Stimulated activated CD4-positive, alpha-beta T cell treated with anti-CD3 and anti-CD28 coated beads, Interleukin-15, amount 100 ng/mL, for 48 hours (primary cell): ENCODE measurements at regions not wholly inside any gene's neighbourhood (a gene's known extent, or its start where the extent isn't known, plus 50 kb on each side); places are given as distances from the start of the nearest gene placed in this dataset.
"Not testable (repeated sequence)": the region's sequence is repeated elsewhere in the genome, so short reads cannot be mapped to it uniquely, and the experiment has no call there.

Experiments
- DNase-seq, 2 donors: peaks; one replicate each; pipeline ENCODE4 v3.0.0-alpha.2; 2020; ENCODE audit warnings: low read depth in 2 of 2

DNA sequence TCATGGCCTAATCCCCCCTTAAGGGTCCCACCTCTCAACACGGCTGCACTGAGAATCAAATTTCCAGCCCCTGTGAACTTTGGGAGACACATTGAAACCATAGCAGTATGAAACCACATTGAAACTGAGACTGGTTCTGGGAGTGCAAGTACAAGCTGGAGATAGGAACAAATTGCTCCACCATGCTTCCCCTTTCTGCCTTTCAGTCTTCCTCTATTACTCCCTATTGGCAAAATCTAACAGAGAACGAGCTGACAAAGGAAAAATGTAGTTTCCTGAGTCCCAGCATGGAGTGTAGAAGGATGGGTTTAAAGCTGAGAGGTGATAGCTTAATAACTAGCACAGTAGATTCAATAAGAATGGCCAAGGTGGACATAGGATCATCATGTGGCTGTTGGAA lies 161.7 kb upstream of the RPL34 start:
- DNase-seq: no peak

DNA sequence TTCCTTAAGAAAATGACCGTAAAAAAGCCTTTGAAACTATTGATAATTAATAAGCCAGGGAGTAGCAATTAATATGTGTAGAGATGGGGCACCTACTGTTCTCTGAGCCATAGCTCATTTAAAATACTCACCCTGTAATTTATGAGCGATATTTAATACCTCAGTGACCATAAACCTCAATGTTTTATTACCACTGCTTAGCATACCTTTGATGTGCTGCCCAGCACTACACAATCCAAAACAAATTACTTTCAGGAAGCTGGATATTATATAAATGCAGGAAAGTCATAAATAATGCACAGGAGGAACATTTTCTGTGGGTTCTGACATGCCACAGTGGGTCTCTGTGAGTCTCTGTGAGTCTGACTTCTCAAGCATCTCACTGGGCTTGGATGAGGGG lies 166.1 kb upstream of the RPL34 start:
- no peak for DNase-seq

GRCh38 chr4:108453366-108453765 lies 167.0 kb upstream of the RPL34 start:
- DNase-seq: no peak

DNA sequence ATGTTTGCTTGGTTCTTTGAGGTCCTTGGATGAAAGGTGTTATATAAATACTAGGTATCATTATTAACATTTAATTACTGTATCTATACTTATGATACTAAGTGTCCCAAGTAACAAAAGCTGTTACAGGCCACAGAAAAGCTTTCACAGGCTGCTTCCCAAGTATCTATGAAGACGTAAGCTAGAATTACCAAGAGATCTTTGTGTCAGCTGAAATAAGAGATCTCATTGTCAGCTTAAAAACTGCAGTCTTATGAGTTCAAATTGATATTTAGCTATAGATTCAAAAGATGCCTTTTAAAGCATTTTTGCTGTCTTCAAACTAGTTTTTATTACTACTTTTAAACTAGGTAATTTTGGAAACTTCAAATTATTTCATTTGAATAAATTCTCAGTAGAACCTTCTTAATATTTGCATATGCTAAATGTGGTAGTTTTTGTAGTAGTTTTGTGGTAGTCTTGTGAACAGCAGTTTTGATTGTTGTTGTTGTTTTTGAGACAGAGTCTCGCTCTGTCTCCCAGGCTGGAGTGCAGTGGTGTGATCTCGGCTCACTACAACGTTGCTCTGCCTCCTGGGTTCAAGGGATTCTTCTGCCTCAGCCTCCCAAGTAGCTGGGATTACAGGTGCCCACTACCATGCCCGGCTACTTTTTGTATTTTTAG lies 170.0 kb upstream of the RPL34 start:
- DNase-seq: no peak

- no peak for DNase-seq
Observed at GRCh38 chr4:108449129-108449528, 171.2 kb upstream of the RPL34 start.

DNA sequence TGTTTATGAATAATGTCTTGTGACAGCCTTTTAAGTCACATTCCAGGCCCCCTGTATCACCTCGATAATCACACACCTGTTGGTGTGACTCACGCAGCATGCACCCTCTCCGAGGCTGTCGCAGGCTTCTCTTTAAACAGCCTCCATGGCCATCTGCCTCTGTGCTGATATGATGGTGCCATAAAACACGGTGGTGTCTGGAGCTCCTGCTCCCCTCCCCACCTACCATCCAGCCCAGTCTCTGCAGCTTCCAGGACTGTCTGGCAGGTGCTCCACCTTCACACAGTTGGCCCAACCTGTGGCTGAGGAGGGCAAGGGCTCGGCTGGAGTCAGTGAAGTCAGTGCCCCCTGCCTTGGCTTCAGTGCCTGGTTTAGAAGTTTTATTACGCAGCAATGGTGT lies 173.8 kb upstream of the RPL34 start:
- DNase-seq: no peak

DNA sequence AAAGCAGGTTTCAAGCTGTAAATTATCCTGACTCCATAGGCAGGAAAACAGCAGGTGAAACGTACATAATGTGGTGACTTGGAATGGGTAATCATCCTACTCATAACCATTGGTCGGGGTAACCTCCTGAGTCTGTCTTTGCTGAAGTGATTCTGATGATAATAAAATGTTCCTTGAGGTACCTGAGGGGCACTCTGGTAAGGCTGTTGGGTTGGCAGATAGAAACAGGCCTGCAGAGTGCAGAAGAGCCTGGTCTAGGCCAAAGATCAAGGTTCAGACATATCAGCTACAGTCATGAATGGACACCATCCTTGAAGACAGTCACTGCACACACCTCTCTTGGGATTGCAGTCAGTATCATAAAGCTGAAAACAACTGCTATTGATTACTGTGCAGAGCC lies 174.7 kb upstream of the RPL34 start:
- DNase-seq: no peak

- DNase-seq: no peak
Observed at GRCh38 chr4:108443585-108443984, 176.8 kb upstream of the RPL34 start.

DNA sequence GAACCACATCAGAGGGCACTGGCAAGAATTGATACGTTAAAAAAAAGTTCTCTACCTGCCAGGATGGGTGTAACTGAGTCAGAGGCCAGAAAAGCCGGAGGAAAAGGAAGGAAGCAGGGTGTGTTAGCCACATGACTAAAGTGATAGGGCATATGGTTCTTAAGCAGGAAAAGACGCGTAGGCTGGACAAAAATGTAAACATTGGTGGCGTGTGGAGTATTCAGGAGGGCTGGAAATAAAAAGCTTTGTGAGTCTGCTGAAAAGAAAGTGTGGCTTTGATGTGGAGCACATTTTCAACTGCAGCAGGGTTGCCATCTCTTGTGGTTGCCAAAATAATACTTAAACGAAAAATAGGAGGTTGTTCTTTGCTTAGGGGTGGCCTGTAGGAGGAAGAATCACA lies 186.5 kb upstream of the RPL34 start:
- DNase-seq: peak in 1 of 2 donors; percentile 12

DNA sequence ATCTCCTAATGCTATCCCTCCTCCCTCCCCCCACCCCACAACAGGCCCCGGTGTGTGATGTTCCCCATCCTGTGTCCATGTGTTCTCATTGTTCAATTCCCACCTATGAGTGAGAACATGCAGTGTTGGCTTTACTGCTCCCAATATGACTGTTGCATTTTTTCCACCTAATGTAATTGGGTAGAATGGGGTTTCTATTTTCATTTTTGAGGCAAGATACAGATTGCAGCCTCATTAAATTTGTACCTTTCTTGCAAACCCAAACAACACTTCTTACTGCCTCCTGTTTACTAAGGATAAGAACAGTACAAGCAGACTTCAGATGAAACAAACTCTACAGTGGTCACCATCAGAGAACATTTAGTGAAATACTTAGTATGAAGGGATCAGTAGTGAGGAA lies 187.0 kb upstream of the RPL34 start:
- not testable (repeated sequence) for DNase-seq

- no peak for DNase-seq
Observed at GRCh38 chr4:108432418-108432817, 188.0 kb upstream of the RPL34 start.

DNA sequence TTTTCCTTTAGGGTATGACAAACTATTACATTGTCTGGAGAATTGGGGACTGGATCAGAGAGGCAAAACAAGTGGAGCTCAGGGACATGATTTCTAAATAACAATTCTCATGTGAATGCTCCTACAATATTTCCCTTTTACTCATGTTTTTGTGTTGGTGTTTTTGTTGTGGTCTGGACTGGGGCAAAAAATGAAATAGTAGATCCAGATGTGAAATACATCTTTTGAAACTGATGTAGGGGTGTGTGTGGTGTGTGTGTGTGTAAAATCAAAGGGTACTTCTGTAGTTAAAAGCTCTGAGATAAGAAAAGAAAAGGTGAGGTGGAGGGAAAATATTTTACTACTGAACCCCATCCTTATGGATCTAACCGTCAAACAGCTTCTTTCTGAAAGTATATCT lies 188.4 kb upstream of the RPL34 start:
- DNase-seq: no peak

DNA sequence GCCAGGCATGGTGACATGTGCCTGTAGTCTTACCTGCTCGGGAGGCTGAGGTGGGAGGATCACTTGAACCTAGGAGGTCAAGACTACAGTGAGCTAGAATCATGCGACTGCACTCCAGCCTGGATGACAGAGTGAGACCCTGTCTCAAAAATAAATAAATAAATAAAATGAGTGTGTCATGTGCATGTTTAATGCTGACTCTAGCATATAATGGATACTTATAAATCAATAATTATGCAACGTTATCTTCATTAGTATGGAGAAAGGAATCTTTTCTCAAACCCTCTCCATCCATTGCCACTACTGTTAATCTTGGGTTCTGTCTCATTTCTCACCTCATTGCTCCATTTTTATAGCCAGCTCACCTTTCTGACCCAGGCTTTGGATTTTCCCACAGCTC lies 189.5 kb upstream of the RPL34 start:
- DNase-seq: no peak

DNA sequence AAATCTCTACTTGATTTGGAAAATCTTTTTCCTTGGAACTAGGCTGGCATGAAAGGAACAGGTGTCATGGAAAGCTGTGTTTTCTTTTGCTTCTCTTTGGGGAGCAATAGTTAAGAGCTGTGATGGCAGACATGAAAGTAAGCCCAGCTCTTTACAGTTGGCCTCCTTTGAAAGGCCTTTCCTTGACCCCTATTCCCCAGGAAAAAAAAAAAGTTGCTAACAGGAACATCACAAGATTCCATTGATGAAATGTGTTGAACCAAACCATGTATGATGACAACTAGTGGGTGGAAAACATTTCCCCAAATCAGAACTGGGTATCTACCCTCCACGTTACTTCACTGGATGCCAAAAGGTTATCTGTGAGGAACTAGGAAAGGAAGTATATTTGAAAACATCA lies 190.7 kb upstream of the RPL34 start:
- no peak for DNase-seq

- DNase-seq: no peak
Observed at GRCh38 chr4:108428923-108429322, 191.5 kb upstream of the RPL34 start.

- DNase-seq: no peak
Observed at GRCh38 chr4:108427946-108428485, 192.4 kb upstream of the RPL34 start.

GRCh38 chr4:108426493-108426892 lies 193.9 kb upstream of the RPL34 start:
- peak in 1 of 2 donors; percentile 6 for DNase-seq

DNA sequence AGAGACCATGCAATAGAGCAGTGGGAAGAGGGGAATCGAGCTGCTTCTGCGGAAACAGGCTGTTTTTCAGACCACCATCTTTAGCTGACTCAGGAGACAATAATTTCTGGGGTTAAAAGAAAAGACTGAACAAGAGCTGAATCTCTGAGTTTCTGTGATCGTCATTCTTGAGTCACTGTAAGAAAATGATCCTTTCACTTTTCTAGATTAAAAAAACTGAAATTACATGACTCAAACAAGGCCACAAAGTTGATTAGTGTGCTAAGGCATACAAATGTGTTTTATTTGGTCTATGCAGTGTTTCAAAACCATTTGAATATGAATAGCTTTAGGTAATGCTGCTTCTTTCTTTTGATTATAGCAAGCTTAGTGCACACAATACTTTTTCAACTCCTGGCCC lies 194.4 kb upstream of the RPL34 start:
- DNase-seq: no peak

DNA sequence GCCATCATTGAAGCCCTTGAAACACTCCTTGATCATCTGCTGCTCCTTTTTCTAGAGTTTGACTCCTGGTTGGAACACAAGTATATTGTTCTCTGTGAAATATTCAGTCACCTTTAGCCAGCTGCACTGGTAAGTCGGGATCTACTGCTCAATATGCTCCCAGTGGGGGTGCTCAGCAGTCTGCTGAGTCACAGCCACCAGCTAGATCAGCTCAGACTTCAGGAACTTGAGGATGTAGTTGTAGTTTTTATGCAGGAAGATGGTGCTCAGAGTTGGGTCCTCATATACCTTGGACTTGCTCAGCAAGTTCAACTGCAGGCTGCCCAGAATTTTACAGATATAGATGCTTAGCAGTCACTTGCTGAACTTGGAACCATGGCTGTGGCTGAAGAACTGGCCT lies 202.5 kb upstream of the RPL34 start:
- DNase-seq: no peak

DNA sequence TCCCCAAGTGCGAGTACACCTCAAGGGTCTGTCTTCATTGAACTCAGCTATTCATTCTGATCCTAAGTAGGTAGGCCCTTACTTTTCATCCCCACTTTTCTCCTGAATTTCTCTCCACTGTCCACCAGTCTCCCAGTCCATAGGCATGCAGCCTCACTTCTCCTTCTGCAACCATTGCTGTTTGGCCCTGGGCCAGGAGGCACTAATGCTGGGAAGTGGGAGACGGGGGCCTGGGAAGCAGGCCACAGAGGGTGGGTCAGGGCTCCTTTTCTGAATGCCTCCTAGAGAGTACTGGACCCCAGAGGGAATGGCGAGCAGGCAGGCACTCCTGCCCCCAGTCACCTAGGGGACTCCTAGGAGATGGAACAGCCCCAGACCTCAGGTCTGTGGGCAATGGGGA lies 203.5 kb upstream of the RPL34 start:
- no peak for DNase-seq

DNA sequence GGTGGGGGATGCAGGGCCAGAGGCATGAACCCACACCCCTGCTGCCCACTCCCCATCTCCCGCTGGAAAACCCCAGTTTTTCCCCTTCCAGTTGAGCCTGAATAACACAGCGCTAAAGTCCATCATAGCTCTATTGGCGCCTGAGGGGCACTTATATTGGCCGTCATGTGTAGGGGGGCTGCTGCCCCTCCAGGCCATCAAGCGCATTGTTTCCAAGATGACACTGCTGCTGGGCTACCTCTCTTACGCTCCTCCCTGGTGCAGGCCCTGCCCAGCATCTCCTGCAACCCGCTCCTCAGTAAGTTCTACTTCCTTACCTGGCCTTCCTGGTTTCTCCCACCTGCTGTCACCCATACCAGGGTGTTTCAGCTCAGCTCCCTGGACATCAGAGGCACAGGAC lies 205.0 kb upstream of the RPL34 start:
- DNase-seq: no peak

- no peak for DNase-seq
Observed at GRCh38 chr4:108411836-108412235, 208.5 kb upstream of the RPL34 start.

- not testable (repeated sequence) for DNase-seq
Observed at GRCh38 chr4:108409691-108410090, 210.7 kb upstream of the RPL34 start.

DNA sequence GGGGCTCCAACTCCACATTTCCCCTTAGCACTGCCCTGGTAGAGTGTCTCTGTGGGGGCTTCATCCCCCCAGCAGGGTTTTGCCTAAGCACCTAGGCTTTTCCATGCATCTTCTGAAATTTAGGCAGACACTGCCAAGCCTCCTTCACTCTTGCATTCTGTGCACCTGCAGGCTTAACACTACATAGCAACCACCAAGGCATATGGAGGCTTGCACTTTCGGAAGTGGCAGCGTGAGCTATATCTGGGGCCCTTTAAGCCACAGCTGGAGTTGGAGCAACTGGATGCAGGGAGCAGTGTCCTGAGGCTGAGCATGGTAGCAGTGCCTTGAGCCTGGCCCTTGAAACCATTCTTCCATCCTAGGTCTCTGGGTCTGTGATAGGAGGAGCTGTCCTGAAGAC lies 214.8 kb upstream of the RPL34 start:
- no peak for DNase-seq
